Body of pancreas (tissue), 4 donors: ENCODE measurements at regions not wholly inside any gene's neighbourhood (a gene's known extent, or its start where the extent isn't known, plus 50 kb on each side); places are given as distances from the start of the nearest gene placed in this dataset.

Source experiments
- ATAC-seq: fragments of 150-250 bp; one replicate; pipeline ENCODE4 v1.9.1; 2016
- DNase-seq, 4 donors: peaks; one replicate each; pipeline ENCODE4 v3.0.0-alpha.2; 2019
- H3K27ac ChIP-seq, 4 donors: fragments of 200-600 bp; sonication (generic); 1 replicate in 3 of 4; 2 replicates in 1 of 4; pipeline versions ENCODE4 v1.5.1 to v1.6.1; 2016 to 2019; ENCODE audit warnings: mild to moderate bottlenecking in 1 of 4, mixed read lengths in 1 of 4, moderate library complexity in 1 of 4
- H3K27me3 ChIP-seq, 2 donors: fragments of 200-600 bp; sonication (generic); one replicate each; pipeline ENCODE4 v1.6.0; 2016; ENCODE audit warnings: mild to moderate bottlenecking in 1 of 2
- H3K36me3 ChIP-seq, 2 donors: fragments of 200-600 bp; sonication (generic); replicated peaks in 1 of 2; 2 replicates each; pipeline ENCODE4 v1.5.1; 2016; ENCODE audit warnings: low read depth in 2 of 2; ENCODE audit not compliant: insufficient read depth in 1 of 2
- H3K4me1 ChIP-seq: fragments of 200-600 bp; sonication (generic); one replicate; pipeline ENCODE4 v1.6.0; 2016
- H3K4me3 ChIP-seq, 2 donors: fragments of 200-600 bp; sonication (generic); 1 replicate in 1 of 2; 2 replicates in 1 of 2; pipeline ENCODE4 v1.5.1; 2016 to 2019
- H3K9me3 ChIP-seq, 3 donors: fragments of 200-600 bp; sonication (generic); 1 replicate in 2 of 3; 2 replicates in 1 of 3; pipeline ENCODE4 v1.5.1; 2016
- CTCF ChIP-seq, 7 experiments: fragments of 450-650 bp in 4 of 7; fragments of 200-600 bp in 3 of 7; sonication (generic) in 3 of 7; IDR thresholded peaks; one replicate each; pipeline ENCODE4 v1.5.1; 2016 to 2019; ENCODE audit warnings: antibody characterized with exemption in 7 of 7
- POLR2A ChIP-seq, 3 donors: fragments of 450-650 bp; IDR thresholded peaks; one replicate each; pipeline ENCODE4 v1.6.1; 2016; ENCODE audit warnings: antibody characterized with exemption in 3 of 3, mild to moderate bottlenecking in 2 of 3
- WGBS, 2 donors: methylation state at CpG; one replicate each; pipeline ENCODE4 v1.1.5; 2017; 5-methylcytosine and 5-hydroxymethylcytosine counted together
- intact Hi-C: fragments of 100-400 bp; cut with DNase I; formaldehyde crosslinking; loops from one replicate; pipeline ENCODE4 v1.15.1; 2023

GRCh38 chr13:80560609-80561008 is 219.7 kb upstream of the SPRY2 start:
- intact Hi-C loops = no loop called here
- ATAC-seq (no peak), DNase-seq (no peak)
- H3K4me3 ChIP-seq = no peak overlapping the region
- no peaks in the 10 kb centered on the region for H3K4me1 ChIP-seq
- TF ChIP-seq POLR2A (IDR thresholded peaks at IDR 0.05) (no peak), CTCF (IDR thresholded peaks at IDR 0.05) (no peak)
- no peaks in the 10 kb centered on the region for H3K36me3 ChIP-seq
- H3K9me3 ChIP-seq = no peaks in the 10 kb centered on the region
- no peaks in the 10 kb centered on the region for H3K27me3 ChIP-seq
- H3K27ac ChIP-seq = no peak overlapping the region

GRCh38 chr13:80559944-80560343 is 219.0 kb upstream of the SPRY2 start:
- DNase-seq = no peak
- H3K36me3 ChIP-seq = no peaks in the 10 kb centered on the region
- no peak for ATAC-seq
- no peaks in the 10 kb centered on the region for H3K4me1 ChIP-seq
- WGBS, 2 donors = 53 to 60% methylated on average over 5 of the region's 5 CpGs
- no peaks in the 10 kb centered on the region for H3K27me3 ChIP-seq
- TF ChIP-seq CTCF (IDR thresholded peaks at IDR 0.05) (no peak), POLR2A (IDR thresholded peaks at IDR 0.05) (no peak)
- intact Hi-C loops = no loop called here
- H3K27ac ChIP-seq = no peak overlapping the region
- H3K9me3 ChIP-seq = no peaks in the 10 kb centered on the region
- no peak overlapping the region for H3K4me3 ChIP-seq

GRCh38 chr13:80558074-80558473 is 217.1 kb upstream of the SPRY2 start:
- ATAC-seq = no peak
- Histone ChIP-seq H3K4me3 (no peak overlapping the region), H3K9me3 (no peaks in the 10 kb centered on the region), H3K27ac (no peak overlapping the region), H3K36me3 (no peaks in the 10 kb centered on the region), H3K27me3 (no peaks in the 10 kb centered on the region), H3K4me1 (no peaks in the 10 kb centered on the region)
- WGBS, 2 donors = 65 to 69% methylated on average over 4 of the region's 4 CpGs
- TF ChIP-seq POLR2A (IDR thresholded peaks at IDR 0.05) (no peak), CTCF (IDR thresholded peaks at IDR 0.05) (no peak)
- no peak for DNase-seq
- intact Hi-C loops = no loop called here

- H3K4me3 ChIP-seq = no peak overlapping the region
- ATAC-seq (no peak), DNase-seq (no peak)
- intact Hi-C loops = no loop called here
- no peaks in the 10 kb centered on the region for H3K27me3 ChIP-seq
- no peak overlapping the region for H3K27ac ChIP-seq
- H3K9me3 ChIP-seq = no peaks in the 10 kb centered on the region
- no peaks in the 10 kb centered on the region for H3K36me3 ChIP-seq
- H3K4me1 ChIP-seq = no peaks in the 10 kb centered on the region
- 53 to 58% methylated on average over 5 of the region's 5 CpGs for WGBS, 2 donors
- no peak for TF ChIP-seq POLR2A (IDR thresholded peaks at IDR 0.05)
These were observed 215.1 kb upstream of the SPRY2 start for GRCh38 chr13:80555796-80556678.

GRCh38 chr13:80552851-80553440 is 212.0 kb upstream of the SPRY2 start:
- no peaks in the 10 kb centered on the region for H3K36me3 ChIP-seq
- intact Hi-C loops = no loop called here
- H3K4me1 ChIP-seq = no peaks in the 10 kb centered on the region
- no peak for ATAC-seq
- H3K27ac ChIP-seq = no peak overlapping the region
- H3K27me3 ChIP-seq = no peaks in the 10 kb centered on the region
- DNase-seq = no peak
- no peak for TF ChIP-seq CTCF (IDR thresholded peaks at IDR 0.05)
- TF ChIP-seq POLR2A (IDR thresholded peaks at IDR 0.05) = no peak
- no peaks in the 10 kb centered on the region for H3K9me3 ChIP-seq
- H3K4me3 ChIP-seq = no peak overlapping the region
- 40% methylated on average over 4 of the region's 4 CpGs for WGBS, 2 donors
